Astrocyte of the cerebellum (primary cell): ENCODE measurements at regions not wholly inside any gene's neighbourhood (a gene's known extent, or its start where the extent isn't known, plus 50 kb on each side); places are given as distances from the start of the nearest gene placed in this dataset.

ENCODE experiments used
- DNase-seq: peaks from one replicate; pipeline ENCODE4 v3.0.0-alpha.2; 2011; ENCODE audit warnings: low read depth
- H3K4me3 ChIP-seq: 2 replicates; pipeline ENCODE4 v1.5.1; 2011; ENCODE audit warnings: mild to moderate bottlenecking, low read depth, low read length, moderate library complexity
- in situ Hi-C: cut with HindIII; loops from 2 replicates; pipeline ENCODE4 v1.10.0; 2017; ENCODE audit warnings: low sequenced_read_pairs
- TF ChIP-seq, protein P1 (sequence below): IDR thresholded peaks from 2 replicates; pipeline ENCODE4 v1.5.1; 2012; ENCODE audit warnings: low read length, low read depth, moderate library complexity, mild to moderate bottlenecking; ENCODE audit errors: missing control alignments

DNA sequence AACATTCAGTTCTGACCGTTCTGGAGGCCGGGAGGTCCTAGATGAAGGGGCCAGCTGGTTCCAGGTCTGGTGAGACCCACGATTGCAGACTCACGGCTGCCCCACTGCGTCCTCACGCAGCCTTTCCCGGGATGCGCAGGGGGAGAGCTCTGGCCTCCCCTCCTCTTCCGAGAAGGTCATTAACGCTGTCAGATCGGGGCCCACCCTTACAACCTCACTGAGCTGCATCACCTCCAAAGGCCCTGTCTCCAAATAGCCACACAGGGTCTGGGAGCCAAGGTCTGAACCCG is 66.6 kb upstream of the PPP1R26 start:
- H3K4me3 ChIP-seq, result no peak overlapping the region
- TF ChIP-seq, protein P1, sequence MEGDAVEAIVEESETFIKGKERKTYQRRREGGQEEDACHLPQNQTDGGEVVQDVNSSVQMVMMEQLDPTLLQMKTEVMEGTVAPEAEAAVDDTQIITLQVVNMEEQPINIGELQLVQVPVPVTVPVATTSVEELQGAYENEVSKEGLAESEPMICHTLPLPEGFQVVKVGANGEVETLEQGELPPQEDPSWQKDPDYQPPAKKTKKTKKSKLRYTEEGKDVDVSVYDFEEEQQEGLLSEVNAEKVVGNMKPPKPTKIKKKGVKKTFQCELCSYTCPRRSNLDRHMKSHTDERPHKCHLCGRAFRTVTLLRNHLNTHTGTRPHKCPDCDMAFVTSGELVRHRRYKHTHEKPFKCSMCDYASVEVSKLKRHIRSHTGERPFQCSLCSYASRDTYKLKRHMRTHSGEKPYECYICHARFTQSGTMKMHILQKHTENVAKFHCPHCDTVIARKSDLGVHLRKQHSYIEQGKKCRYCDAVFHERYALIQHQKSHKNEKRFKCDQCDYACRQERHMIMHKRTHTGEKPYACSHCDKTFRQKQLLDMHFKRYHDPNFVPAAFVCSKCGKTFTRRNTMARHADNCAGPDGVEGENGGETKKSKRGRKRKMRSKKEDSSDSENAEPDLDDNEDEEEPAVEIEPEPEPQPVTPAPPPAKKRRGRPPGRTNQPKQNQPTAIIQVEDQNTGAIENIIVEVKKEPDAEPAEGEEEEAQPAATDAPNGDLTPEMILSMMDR, result no peak
- DNase-seq, result no peak
- in situ Hi-C loops, result loop anchor here (5.0 kb wide), 1 partner anchor 616 kb away; no protein-coding TSS in a partner anchor

DNA sequence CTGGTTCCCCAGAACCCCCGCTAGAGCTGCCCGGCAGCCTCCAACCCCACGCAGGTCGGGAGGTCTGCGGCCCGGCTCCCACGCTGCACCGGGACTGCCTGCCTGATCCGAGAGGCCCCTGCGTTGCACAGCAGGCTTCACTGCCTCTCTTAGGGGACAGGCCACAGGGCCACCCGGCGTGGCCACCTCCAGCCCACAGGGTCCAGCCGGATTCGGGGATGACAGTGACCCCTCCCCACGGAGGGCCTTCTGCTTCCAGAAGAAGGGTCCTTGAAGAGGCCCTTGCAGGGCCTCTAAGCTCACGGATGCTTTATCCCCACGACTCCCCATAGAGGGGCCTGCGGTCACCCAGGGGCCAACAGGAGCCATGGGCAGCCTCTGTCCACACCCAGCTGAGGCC is 66.1 kb upstream of the PPP1R26 start:
- no peak for DNase-seq

DNA sequence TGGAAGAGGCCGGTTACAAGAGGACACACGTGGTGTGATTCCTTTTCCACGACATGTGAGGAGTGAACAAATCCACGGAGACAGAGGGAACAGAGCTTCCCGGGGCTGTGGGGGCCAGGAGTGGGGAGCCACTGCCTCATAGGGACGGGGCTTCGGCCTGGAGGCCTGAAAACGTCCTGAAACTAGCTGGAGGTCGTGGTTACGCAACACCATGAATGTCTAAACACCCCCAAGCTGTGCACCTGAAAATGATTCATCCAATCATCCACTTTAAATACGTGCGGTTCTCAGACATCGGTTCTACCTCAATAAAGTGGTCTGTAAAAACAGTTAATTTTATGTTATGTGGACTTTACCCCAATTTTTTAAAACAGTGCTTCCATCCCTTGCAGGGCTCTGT is 65.3 kb upstream of the PPP1R26 start:
- in situ Hi-C loops, result loop anchor here (5.0 kb wide), 1 partner anchor 617 kb away; no protein-coding TSS in a partner anchor
- H3K4me3 ChIP-seq, result no peak overlapping the region
- TF ChIP-seq, protein P1, result no peak
- DNase-seq, result no peak

More for the DNA sequence above, 66.1 kb upstream of the PPP1R26 start:
- in situ Hi-C loops, result loop anchor here (5.0 kb wide), 1 partner anchor 616 kb away; no protein-coding TSS in a partner anchor
- TF ChIP-seq, protein P1, result no peak
- no peak overlapping the region for H3K4me3 ChIP-seq

DNA sequence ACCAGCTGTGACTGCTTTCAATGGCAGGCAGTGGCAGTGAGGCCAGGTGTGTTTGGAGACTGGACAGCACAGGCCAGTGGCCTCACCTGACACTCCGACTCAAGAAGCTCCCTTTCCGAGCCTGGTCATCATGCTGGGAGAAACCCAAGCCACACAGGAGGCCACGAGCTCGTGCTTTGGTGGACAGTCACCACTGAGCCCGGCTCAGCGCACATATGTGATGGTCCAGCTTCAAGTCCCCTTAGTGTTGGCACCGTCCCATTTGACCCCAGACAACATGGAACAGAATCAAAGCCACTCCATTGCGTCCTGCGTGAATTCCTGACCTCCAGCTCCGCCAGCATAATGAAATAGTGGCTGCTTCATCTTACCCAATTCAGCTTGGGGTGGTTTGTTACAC is 64.0 kb upstream of the PPP1R26 start:
- no peak for DNase-seq
- TF ChIP-seq, protein P1, result no peak
- in situ Hi-C loops, result no loop called here
- H3K4me3 ChIP-seq, result no peak overlapping the region

DNA sequence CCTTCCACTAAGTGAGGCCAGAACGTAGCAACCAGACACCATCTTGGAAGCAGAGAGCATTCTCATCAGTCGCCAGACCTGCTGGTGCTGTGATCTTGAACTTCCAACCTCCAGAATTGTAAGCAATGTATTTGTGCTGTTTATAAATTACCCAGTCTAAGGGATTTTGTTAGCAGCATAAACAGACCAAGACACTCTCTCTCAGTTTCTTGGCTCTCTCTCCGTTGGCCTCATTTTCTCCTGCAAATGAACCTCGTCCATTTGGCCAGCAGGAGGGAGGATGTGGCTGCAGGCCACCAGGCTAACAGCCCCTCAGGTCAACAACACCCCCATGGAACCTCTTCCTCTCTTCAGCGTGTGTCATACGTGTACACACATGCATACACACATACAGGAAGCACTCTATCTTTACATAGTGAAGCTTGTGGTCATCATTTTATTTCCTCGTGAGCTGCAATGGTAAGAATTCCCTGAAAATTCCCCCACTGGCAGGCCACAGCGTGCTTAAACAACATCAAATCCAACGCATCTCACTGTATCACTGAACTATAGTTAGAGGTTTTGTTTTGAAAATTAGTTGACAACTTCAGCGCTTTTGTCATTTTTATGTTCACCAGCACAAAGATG is 62.8 kb upstream of the PPP1R26 start:
- in situ Hi-C loops, result no loop called here
- H3K4me3 ChIP-seq, result no peak overlapping the region
- no peak for DNase-seq
- TF ChIP-seq, protein P1, result no peak

DNA sequence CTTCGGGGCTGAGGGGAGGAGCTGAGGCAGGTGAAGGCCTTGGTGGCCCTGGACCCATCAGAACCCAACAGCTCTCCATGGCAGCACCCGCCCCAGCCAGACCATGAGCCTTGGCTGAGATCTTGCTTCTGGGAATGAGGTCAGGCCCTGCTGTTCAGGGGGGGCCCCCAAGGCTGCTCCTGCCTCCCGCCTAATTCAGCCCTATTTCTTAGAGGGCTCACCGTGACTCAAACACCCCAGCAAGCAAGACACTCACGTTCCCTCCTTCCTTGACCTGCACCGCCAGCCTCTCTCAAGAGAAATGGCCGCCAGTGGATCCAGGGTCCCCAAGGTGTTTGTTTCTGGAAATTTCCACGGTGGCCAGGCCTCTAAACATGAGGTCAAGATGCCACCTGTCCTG is 61.4 kb upstream of the PPP1R26 start:
- no peak overlapping the region for H3K4me3 ChIP-seq
- TF ChIP-seq, protein P1, result no peak
- in situ Hi-C loops, result no loop called here
- DNase-seq, result no peak
